ENCODE measurements at regions not wholly inside any gene's neighbourhood (a gene's known extent, or its start where the extent isn't known, plus 50 kb on each side); places are given as distances from the start of the nearest gene placed in this dataset.
A peak's percentile ranks its signal among the peaks of the same experiment; 100 is the strongest.
"Not testable (repeated sequence)": the region's sequence is repeated elsewhere in the genome, so short reads cannot be mapped to it uniquely, and the experiment has no call there.

DNA sequence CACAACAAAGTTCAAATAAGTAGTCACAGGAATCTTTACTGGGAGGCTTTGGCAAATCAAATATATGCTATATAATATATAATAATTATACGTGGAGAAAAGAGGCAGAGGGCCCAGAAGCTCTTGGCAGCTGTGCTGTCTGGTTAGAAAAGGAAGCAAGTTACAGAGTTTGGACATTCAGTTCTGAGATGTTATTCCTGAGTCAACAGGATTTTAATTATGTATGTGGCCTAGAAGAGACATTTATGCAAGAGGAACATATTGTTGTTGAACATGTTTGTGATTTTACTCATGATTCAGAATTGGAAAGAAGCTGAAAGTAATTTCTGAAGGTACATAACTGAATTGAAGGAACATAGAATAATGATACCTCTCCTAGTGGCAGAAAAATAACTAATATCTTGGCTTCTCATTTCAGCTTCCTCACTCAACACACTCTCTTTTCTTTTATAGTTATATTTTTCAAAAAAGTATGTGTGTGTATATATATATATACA, 79.7 kb upstream of the GPR89A start:
- not testable (repeated sequence) for H3K27me3 ChIP-seq (ENCODE audit: insufficient read depth, low read length); H3K9ac ChIP-seq (ENCODE audit: low read length); H3K9me2 ChIP-seq (ENCODE audit: low read depth, low read length); H3K9me3 ChIP-seq (ENCODE audit: low read length); H3K4me3 ChIP-seq (ENCODE audit: low read depth, low read length, poor library complexity, severe bottlenecking); H2AFZ ChIP-seq (ENCODE audit: low read length); H4K20me1 ChIP-seq (ENCODE audit: insufficient read depth, low read length); H3K36me3 ChIP-seq (ENCODE audit: insufficient read depth, low read length); H3K4me1 ChIP-seq (ENCODE audit: insufficient read depth, low read length, severe bottlenecking); H3K79me2 ChIP-seq (ENCODE audit: insufficient read depth, low read length); H3F3A ChIP-seq (ENCODE audit: insufficient read depth, low read length); H3K27ac ChIP-seq (ENCODE audit: low read depth, low read length, poor library complexity, severe bottlenecking); H3K4me2 ChIP-seq (ENCODE audit: low read length)

DNA sequence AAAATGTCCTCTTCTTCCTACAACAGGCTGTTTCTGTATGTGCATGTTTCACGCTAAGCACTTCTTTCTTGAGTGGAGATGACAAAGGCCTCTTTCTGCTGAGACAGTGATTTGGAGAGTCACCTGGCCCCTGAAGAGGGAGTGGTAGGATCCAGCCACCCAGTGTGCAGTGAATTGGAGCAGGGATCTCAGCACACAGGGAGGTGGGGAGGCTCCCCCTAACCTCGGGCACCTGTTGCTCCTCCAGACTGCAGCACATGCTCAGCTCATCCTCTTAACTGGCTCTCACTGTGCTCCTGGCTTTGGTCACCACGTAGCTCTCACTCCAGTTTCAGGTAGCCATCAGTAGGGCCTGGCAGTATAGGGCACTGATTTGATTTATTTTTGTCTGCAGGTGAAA, 87.6 kb upstream of the GPR89A start:
- not testable (repeated sequence) for H3K4me2 ChIP-seq (ENCODE audit: low read length); H3K4me3 ChIP-seq (ENCODE audit: low read depth, low read length, poor library complexity, severe bottlenecking); H3F3A ChIP-seq (ENCODE audit: insufficient read depth, low read length); H3K9ac ChIP-seq (ENCODE audit: low read length); H3K27me3 ChIP-seq (ENCODE audit: insufficient read depth, low read length); H3K9me2 ChIP-seq (ENCODE audit: low read depth, low read length); H2AFZ ChIP-seq (ENCODE audit: low read length); H3K27ac ChIP-seq (ENCODE audit: low read depth, low read length, poor library complexity, severe bottlenecking); H4K20me1 ChIP-seq (ENCODE audit: insufficient read depth, low read length); H3K79me2 ChIP-seq (ENCODE audit: insufficient read depth, low read length); H3K4me1 ChIP-seq (ENCODE audit: insufficient read depth, low read length, severe bottlenecking); H3K36me3 ChIP-seq (ENCODE audit: insufficient read depth, low read length); H3K9me3 ChIP-seq (ENCODE audit: low read length)

DNA sequence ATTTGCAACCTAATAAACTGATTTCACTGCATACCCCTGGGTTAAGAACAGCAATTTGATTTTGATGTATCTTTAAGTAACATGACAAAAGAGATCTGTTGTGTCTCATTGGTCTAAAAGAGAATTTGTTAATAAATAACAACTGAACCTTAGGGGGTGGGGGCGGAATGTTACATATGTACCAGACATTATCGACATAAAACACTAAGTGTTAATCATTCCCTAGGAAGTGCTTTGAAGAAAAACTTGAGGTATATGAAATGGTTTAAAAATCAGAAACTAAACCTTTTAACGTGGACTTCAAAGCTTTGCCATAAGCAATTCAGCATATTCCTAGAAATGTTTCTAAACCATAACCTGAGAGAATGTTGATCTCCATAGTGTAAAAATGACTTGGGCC, 88.5 kb upstream of the GPR89A start:
- not testable (repeated sequence) for H3F3A ChIP-seq (ENCODE audit: insufficient read depth, low read length); H3K36me3 ChIP-seq (ENCODE audit: insufficient read depth, low read length); H3K4me2 ChIP-seq (ENCODE audit: low read length); H2AFZ ChIP-seq (ENCODE audit: low read length); H3K4me3 ChIP-seq (ENCODE audit: low read depth, low read length, poor library complexity, severe bottlenecking); H3K9me2 ChIP-seq (ENCODE audit: low read depth, low read length); H3K4me1 ChIP-seq (ENCODE audit: insufficient read depth, low read length, severe bottlenecking); H3K9me3 ChIP-seq (ENCODE audit: low read length); H3K27me3 ChIP-seq (ENCODE audit: insufficient read depth, low read length); H3K79me2 ChIP-seq (ENCODE audit: insufficient read depth, low read length); H4K20me1 ChIP-seq (ENCODE audit: insufficient read depth, low read length); H3K27ac ChIP-seq (ENCODE audit: low read depth, low read length, poor library complexity, severe bottlenecking); H3K9ac ChIP-seq (ENCODE audit: low read length)

DNA sequence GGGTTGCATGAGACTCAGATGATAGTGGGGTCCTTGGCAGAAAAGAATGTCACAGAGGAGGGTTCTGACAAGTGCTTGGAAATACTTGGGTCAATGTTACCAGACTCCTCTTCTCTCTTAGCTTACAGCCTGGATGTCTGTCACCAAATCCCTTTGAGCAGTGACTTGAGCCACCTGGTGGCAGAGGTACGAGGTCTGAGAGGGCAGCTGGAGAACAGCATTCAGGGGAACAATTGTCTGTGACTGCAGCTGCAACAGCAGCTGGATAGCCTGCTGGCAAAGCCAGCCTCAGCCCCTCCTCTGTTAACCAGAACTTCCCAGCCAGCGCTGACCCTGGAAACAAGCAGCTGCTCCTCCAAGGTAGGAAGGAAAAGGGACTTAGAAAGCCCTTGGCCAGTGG, 87.6 kb upstream of the NBPF20 start:
- H3K27me3 ChIP-seq (ENCODE audit: insufficient read depth, low read length); H3K9me2 ChIP-seq (ENCODE audit: low read depth, low read length); H3K9me3 ChIP-seq (ENCODE audit: low read length); H3K4me3 ChIP-seq (ENCODE audit: low read depth, low read length, poor library complexity, severe bottlenecking); H3K4me1 ChIP-seq (ENCODE audit: insufficient read depth, low read length, severe bottlenecking); H2AFZ ChIP-seq (ENCODE audit: low read length); H3K79me2 ChIP-seq (ENCODE audit: insufficient read depth, low read length); H3K36me3 ChIP-seq (ENCODE audit: insufficient read depth, low read length); H3K9ac ChIP-seq (ENCODE audit: low read length); H3K27ac ChIP-seq (ENCODE audit: low read depth, low read length, poor library complexity, severe bottlenecking); H4K20me1 ChIP-seq (ENCODE audit: insufficient read depth, low read length); H3F3A ChIP-seq (ENCODE audit: insufficient read depth, low read length); H3K4me2 ChIP-seq (ENCODE audit: low read length): not testable (repeated sequence)
- TF ChIP-seq, protein P1, sequence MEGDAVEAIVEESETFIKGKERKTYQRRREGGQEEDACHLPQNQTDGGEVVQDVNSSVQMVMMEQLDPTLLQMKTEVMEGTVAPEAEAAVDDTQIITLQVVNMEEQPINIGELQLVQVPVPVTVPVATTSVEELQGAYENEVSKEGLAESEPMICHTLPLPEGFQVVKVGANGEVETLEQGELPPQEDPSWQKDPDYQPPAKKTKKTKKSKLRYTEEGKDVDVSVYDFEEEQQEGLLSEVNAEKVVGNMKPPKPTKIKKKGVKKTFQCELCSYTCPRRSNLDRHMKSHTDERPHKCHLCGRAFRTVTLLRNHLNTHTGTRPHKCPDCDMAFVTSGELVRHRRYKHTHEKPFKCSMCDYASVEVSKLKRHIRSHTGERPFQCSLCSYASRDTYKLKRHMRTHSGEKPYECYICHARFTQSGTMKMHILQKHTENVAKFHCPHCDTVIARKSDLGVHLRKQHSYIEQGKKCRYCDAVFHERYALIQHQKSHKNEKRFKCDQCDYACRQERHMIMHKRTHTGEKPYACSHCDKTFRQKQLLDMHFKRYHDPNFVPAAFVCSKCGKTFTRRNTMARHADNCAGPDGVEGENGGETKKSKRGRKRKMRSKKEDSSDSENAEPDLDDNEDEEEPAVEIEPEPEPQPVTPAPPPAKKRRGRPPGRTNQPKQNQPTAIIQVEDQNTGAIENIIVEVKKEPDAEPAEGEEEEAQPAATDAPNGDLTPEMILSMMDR (IDR thresholded peaks at IDR 0.05; ENCODE audit: low read length) = peak; percentile 12; the same call in 1 of the 2 replicates

DNA sequence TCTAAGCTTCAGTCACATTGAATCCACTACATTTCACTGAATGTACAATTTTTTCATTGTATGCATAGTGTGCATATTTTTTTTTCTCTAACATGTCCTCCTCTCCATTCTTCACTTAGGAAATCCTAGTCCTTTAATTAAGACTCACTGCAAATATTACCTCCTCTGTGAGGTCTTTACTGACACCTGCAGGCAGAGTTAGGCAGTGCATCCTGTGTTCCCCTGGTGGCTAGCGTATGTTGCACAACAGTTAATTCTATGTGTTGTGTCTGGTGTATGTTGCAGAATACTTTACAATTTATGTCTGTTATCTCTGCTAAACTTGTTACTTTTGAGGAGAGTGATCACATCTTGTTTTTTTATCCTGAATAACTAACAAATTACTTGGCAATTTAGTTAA, 82.7 kb upstream of the NBPF20 start:
- not testable (repeated sequence) for H3K4me2 ChIP-seq (ENCODE audit: low read length); H3K9ac ChIP-seq (ENCODE audit: low read length); H2AFZ ChIP-seq (ENCODE audit: low read length); H3K79me2 ChIP-seq (ENCODE audit: insufficient read depth, low read length); H3K27me3 ChIP-seq (ENCODE audit: insufficient read depth, low read length); H3F3A ChIP-seq (ENCODE audit: insufficient read depth, low read length); H3K36me3 ChIP-seq (ENCODE audit: insufficient read depth, low read length); H4K20me1 ChIP-seq (ENCODE audit: insufficient read depth, low read length); H3K27ac ChIP-seq (ENCODE audit: low read depth, low read length, poor library complexity, severe bottlenecking); H3K4me3 ChIP-seq (ENCODE audit: low read depth, low read length, poor library complexity, severe bottlenecking); H3K4me1 ChIP-seq (ENCODE audit: insufficient read depth, low read length, severe bottlenecking); H3K9me3 ChIP-seq (ENCODE audit: low read length); H3K9me2 ChIP-seq (ENCODE audit: low read depth, low read length)

DNA sequence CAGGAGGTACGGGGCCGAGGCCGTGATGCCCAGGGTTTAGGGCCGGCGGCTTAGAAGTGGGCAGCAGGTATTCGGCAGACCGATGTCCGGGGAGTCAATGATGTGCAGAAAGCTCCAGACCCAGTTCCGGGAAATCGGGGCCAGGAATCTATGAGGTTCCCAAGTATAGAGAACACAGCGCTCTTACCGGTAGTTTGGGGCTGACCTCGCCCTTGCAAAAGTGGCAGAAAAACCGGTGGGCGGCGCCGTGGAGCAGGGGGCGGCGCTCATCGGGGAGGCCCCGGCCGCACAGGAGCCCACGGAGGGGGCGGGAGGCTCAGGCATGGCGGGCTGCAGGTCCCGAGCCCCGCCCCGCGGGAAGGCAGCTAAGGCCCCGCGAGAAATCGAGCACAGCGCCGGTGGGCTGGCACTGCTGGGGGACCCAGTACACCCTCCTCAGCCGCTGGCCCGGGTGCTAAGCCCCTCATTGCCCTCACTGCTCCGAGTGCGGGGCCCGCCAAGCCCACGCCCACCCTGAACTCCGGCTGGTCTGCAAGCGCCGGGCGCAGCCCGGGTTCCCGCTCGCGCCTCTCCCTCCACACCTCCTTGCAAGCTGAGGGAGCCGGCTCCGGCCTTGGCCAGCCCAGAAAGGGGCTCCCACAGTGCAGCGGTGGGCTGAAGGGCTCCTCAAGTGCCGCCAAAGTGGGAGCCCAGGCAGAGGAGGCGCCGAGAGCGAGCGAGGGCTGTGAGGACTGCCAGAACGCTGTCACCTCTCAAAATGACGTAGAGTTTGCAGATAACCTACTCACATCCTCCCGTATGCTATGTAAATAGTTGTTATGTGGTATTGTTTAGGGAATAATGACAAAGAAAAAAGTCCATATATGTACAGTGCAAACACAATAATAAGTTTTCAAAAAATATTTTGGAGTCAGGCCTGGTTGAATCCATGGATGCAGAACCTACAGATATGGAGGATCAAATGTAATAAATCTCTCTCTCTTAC, 80.6 kb upstream of the NBPF20 start:
- H3K9me3 ChIP-seq (ENCODE audit: low read length); H3K79me2 ChIP-seq (ENCODE audit: insufficient read depth, low read length); H4K20me1 ChIP-seq (ENCODE audit: insufficient read depth, low read length); H2AFZ ChIP-seq (ENCODE audit: low read length); H3K36me3 ChIP-seq (ENCODE audit: insufficient read depth, low read length); H3K4me2 ChIP-seq (ENCODE audit: low read length); H3K9me2 ChIP-seq (ENCODE audit: low read depth, low read length); H3K4me3 ChIP-seq (ENCODE audit: low read depth, low read length, poor library complexity, severe bottlenecking); H3F3A ChIP-seq (ENCODE audit: insufficient read depth, low read length); H3K9ac ChIP-seq (ENCODE audit: low read length); H3K27me3 ChIP-seq (ENCODE audit: insufficient read depth, low read length); H3K4me1 ChIP-seq (ENCODE audit: insufficient read depth, low read length, severe bottlenecking); H3K27ac ChIP-seq (ENCODE audit: low read depth, low read length, poor library complexity, severe bottlenecking): not testable (repeated sequence)

DNA sequence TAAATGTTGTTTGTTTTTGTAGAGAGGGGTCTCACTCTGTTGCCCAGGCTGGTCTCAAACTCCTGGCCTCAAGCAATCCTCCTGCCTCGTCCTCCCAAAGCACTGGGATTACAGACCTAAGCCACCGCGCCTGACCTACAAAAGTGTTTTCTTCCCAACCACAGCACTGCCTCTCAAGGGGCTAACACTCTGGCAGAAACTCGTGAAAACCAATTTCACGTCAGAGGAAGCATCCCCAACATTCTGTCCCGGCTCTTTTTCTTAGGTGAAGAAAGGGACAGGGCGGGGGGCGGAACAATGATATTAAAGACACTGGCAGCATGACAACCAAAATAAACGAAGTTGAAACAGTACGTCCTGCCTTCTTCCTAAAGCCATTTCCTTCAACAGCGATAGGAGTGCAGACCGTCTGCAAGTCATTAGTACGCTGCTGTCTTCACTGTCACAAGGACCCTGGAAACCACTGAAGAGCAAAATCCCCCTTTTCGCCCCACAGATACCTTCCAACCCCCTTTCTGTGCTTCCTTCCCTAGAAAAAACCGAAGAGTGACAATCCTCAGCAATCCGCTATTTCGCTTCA, 79.5 kb upstream of the NBPF20 start:
- not testable (repeated sequence) for H3K4me3 ChIP-seq (ENCODE audit: low read depth, low read length, poor library complexity, severe bottlenecking); H3F3A ChIP-seq (ENCODE audit: insufficient read depth, low read length); H4K20me1 ChIP-seq (ENCODE audit: insufficient read depth, low read length); H3K79me2 ChIP-seq (ENCODE audit: insufficient read depth, low read length); H3K27ac ChIP-seq (ENCODE audit: low read depth, low read length, poor library complexity, severe bottlenecking); H3K9ac ChIP-seq (ENCODE audit: low read length); H3K4me1 ChIP-seq (ENCODE audit: insufficient read depth, low read length, severe bottlenecking); H3K9me2 ChIP-seq (ENCODE audit: low read depth, low read length); H3K27me3 ChIP-seq (ENCODE audit: insufficient read depth, low read length); H3K36me3 ChIP-seq (ENCODE audit: insufficient read depth, low read length); H3K9me3 ChIP-seq (ENCODE audit: low read length); H3K4me2 ChIP-seq (ENCODE audit: low read length); H2AFZ ChIP-seq (ENCODE audit: low read length)

Measured in OCI-LY1 (cell line).